Skeletal muscle satellite cell (primary cell): ENCODE measurements at regions not wholly inside any gene's neighbourhood (a gene's known extent, or its start where the extent isn't known, plus 50 kb on each side); places are given as distances from the start of the nearest gene placed in this dataset.

Source experiments
- H3K27me3 ChIP-seq: 2 replicates; pipeline ENCODE4 v1.7.0; 2013; ENCODE audit warnings: low read length; ENCODE audit not compliant: control insufficient read depth, insufficient read depth
- H3K36me3 ChIP-seq: 2 replicates; pipeline ENCODE4 v1.7.0; 2013; ENCODE audit warnings: mild to moderate bottlenecking, control low read depth, low read length; ENCODE audit not compliant: insufficient read depth
- H3K4me1 ChIP-seq: 2 replicates; pipeline ENCODE4 v1.7.0; 2013; ENCODE audit warnings: low read length; ENCODE audit not compliant: control insufficient read depth, insufficient read depth
- H3K4me2 ChIP-seq: 2 replicates; pipeline ENCODE4 v1.7.0; 2013; ENCODE audit warnings: mild to moderate bottlenecking, low read length
- H3K4me3 ChIP-seq: 2 replicates; pipeline ENCODE4 v1.7.0; 2013; ENCODE audit warnings: low read length
- H3K9ac ChIP-seq: 2 replicates; pipeline ENCODE4 v1.7.0; 2013; ENCODE audit warnings: mild to moderate bottlenecking, low read depth, low read length, moderate library complexity
- H3K9me3 ChIP-seq: replicated peaks from 2 replicates; pipeline ENCODE4 v1.7.0; 2013; ENCODE audit warnings: mild to moderate bottlenecking, control low read depth, low read length

DNA sequence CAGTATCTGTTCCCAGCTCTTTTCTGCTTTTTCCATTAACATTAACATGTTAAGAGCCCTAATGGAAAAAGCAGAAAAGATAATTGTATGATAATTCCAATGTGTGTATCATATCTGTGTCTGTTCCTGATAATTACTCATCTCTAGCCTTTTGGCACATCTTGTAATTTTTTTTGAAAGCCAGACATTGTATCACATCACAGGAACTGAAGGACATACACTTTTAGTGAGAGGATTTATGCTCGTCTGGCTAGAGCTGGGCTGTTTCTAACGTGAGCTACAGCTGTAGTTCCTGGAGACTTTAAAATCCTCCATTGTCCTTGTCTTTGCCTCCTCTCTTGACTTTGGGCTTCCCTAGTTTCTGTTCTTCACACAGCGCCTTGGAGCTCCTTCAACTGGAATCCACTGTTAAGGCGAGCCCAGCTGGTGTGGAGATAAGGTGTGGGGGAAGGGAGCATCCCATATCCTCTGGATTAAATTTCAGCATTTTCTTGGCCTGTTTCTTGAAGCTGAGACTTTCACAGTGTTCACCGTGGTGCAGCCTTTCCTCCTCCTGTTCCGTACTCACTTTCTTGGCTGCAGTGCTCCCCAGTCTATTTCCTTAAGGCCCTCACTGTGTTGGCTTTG lies 211.5 kb downstream of the GALR1 start:
- no peaks in the 10 kb centered on the region for H3K9me3 ChIP-seq
- H3K36me3 ChIP-seq: no peaks in the 10 kb centered on the region
- no peak overlapping the region for H3K4me3 ChIP-seq
- no peak overlapping the region for H3K4me2 ChIP-seq
- H3K27me3 ChIP-seq: no peaks in the 10 kb centered on the region
- no peaks in the 10 kb centered on the region for H3K4me1 ChIP-seq
- no peak overlapping the region for H3K9ac ChIP-seq

DNA sequence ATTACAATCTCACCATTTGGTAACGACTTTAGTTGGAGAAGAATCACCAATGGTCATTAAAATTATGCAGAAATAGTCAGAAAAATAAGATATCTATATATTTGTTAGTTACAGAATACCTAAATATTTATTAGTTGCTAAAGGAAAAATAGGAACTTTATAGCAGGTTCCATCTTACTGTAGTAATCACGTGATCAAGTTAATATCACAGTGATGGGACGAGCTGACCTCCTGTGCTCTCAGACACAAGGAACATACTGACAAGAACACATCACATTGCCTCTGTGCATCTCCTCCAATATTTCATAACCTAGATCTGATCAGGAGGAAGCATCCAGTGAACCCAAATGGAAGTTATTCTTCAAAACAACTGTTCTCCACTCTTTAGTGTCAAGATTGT lies 215.3 kb downstream of the GALR1 start:
- Histone ChIP-seq H3K4me1 (no peaks in the 10 kb centered on the region), H3K4me2 (no peak overlapping the region), H3K9me3 (no peaks in the 10 kb centered on the region), H3K9ac (no peak overlapping the region), H3K27me3 (no peaks in the 10 kb centered on the region), H3K36me3 (no peaks in the 10 kb centered on the region), H3K4me3 (no peak overlapping the region)

GRCh38 chr18:77466890-77467289 lies 217.2 kb downstream of the GALR1 start:
- Histone ChIP-seq H3K36me3 (no peaks in the 10 kb centered on the region), H3K4me2 (no peak overlapping the region), H3K4me3 (no peak overlapping the region), H3K27me3 (no peaks in the 10 kb centered on the region), H3K4me1 (no peaks in the 10 kb centered on the region), H3K9ac (no peak overlapping the region), H3K9me3 (no peaks in the 10 kb centered on the region)

DNA sequence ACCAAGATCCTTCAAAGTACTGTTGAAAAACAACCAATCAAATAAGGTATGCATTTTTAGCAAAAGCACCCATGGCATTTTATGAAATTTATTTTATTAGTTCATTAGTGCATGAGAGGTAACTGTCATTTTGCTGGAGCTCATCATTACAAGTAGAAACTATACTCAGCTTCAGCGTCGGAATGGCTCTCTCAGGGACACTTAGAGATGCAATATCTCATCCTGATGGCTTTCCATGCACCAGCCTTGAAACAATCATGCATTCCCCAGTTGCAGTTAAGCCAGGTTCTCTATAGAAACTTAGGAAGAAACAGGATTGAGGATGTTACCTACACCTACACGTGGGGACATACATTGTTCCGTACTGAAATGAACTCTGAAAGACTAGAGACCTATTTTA lies 219.5 kb downstream of the GALR1 start:
- Histone ChIP-seq H3K4me2 (no peak overlapping the region), H3K27me3 (no peaks in the 10 kb centered on the region), H3K9ac (no peak overlapping the region), H3K36me3 (no peaks in the 10 kb centered on the region), H3K4me3 (no peak overlapping the region), H3K9me3 (no peaks in the 10 kb centered on the region), H3K4me1 (no peaks in the 10 kb centered on the region)

- Histone ChIP-seq H3K4me3 (no peak overlapping the region), H3K4me1 (no peaks in the 10 kb centered on the region), H3K9ac (no peak overlapping the region), H3K9me3 (no peaks in the 10 kb centered on the region), H3K4me2 (no peak overlapping the region), H3K36me3 (no peaks in the 10 kb centered on the region), H3K27me3 (no peaks in the 10 kb centered on the region)
Measured at GRCh38 chr18:77470569-77471413, 221.1 kb downstream of the GALR1 start.

DNA sequence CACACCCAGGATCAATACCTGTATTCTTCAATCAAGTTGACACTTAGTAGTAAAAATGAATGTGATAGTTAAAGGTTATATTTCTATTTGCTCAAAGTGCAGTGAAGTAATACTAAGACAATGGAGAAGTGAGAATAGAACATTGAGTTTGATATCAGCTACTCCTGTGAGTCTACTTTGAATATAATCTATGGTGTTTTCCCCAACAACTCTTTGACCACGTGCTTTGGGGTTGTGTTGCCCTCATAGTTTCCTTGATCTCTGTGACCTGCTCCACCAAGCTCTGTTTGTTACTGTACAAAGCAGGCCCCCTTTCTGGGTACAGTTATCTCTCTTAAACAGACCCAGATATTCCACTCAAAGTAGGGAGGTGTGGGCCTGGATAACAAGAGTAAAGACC lies 222.9 kb downstream of the GALR1 start:
- H3K9ac ChIP-seq: no peak overlapping the region
- H3K4me2 ChIP-seq: no peak overlapping the region
- H3K36me3 ChIP-seq: no peaks in the 10 kb centered on the region
- H3K4me1 ChIP-seq: no peaks in the 10 kb centered on the region
- H3K4me3 ChIP-seq: no peak overlapping the region
- no peaks in the 10 kb centered on the region for H3K27me3 ChIP-seq
- no peaks in the 10 kb centered on the region for H3K9me3 ChIP-seq

GRCh38 chr18:77478646-77479442 lies 229.2 kb downstream of the GALR1 start:
- Histone ChIP-seq H3K27me3 (no peaks in the 10 kb centered on the region), H3K36me3 (no peaks in the 10 kb centered on the region), H3K4me3 (no peak overlapping the region), H3K9ac (no peak overlapping the region), H3K9me3 (no peaks in the 10 kb centered on the region), H3K4me2 (peak overlapping the region; percentile 33), H3K4me1 (no peaks in the 10 kb centered on the region)

- no peak overlapping the region for H3K4me2 ChIP-seq
- H3K4me1 ChIP-seq: no peaks in the 10 kb centered on the region
- H3K9me3 ChIP-seq: no peaks in the 10 kb centered on the region
- no peak overlapping the region for H3K9ac ChIP-seq
- no peaks in the 10 kb centered on the region for H3K27me3 ChIP-seq
- H3K4me3 ChIP-seq: no peak overlapping the region
- no peaks in the 10 kb centered on the region for H3K36me3 ChIP-seq
Measured at GRCh38 chr18:77481541-77481940, 231.9 kb downstream of the GALR1 start.

GRCh38 chr18:77482190-77483085 lies 232.8 kb downstream of the GALR1 start:
- H3K4me3 ChIP-seq: no peak overlapping the region
- no peaks in the 10 kb centered on the region for H3K27me3 ChIP-seq
- H3K9me3 ChIP-seq: no peaks in the 10 kb centered on the region
- no peaks in the 10 kb centered on the region for H3K36me3 ChIP-seq
- H3K4me1 ChIP-seq: no peaks in the 10 kb centered on the region
- H3K9ac ChIP-seq: no peak overlapping the region
- no peak overlapping the region for H3K4me2 ChIP-seq

- no peaks in the 10 kb centered on the region for H3K27me3 ChIP-seq
- H3K9ac ChIP-seq: no peak overlapping the region
- no peak overlapping the region for H3K4me2 ChIP-seq
- no peak overlapping the region for H3K4me3 ChIP-seq
- H3K4me1 ChIP-seq: no peaks in the 10 kb centered on the region
- no peaks in the 10 kb centered on the region for H3K36me3 ChIP-seq
- no peaks in the 10 kb centered on the region for H3K9me3 ChIP-seq
Measured at GRCh38 chr18:77486985-77487384, 237.3 kb downstream of the GALR1 start.
